Heart left ventricle (tissue), 16 donors: ENCODE measurements at regions not wholly inside any gene's neighbourhood (a gene's known extent, or its start where the extent isn't known, plus 50 kb on each side); places are given as distances from the start of the nearest gene placed in this dataset.

Experiments
- ATAC-seq, 4 donors: fragments of 200-7000 bp; cut with Tn5 transposase; one replicate each; pipeline ENCODE4 v1.9.1; 2020 to 2022; ENCODE audit warnings: moderate library complexity in 4 of 4, mild to moderate bottlenecking in 3 of 4, moderate number of reproducible peaks in 1 of 4
- DNase-seq, 5 donors: peaks; one replicate each; pipeline ENCODE4 v3.0.0-alpha.2; 2020
- H3K27ac ChIP-seq, 12 donors: fragments of 200-600 bp; sonication (generic) in 4 of 12; one replicate each; pipeline versions ENCODE4 v1.5.0 to v1.8.0; 2016 to 2022; ENCODE audit warnings: mild to moderate bottlenecking in 2 of 12
- H3K27me3 ChIP-seq, 9 donors: fragments of 200-600 bp; sonication (generic) in 2 of 9; one replicate each; pipeline versions ENCODE4 v1.5.1 to v1.8.0; 2016 to 2022; ENCODE audit warnings: mild to moderate bottlenecking in 3 of 9
- H3K36me3 ChIP-seq, 9 donors: fragments of 200-600 bp; sonication (generic) in 2 of 9; one replicate each; pipeline versions ENCODE4 v1.5.0 to v1.8.0; 2018 to 2022; ENCODE audit warnings: mild to moderate bottlenecking in 2 of 9
- H3K4me1 ChIP-seq, 12 donors: fragments of 200-600 bp; sonication (generic) in 4 of 12; one replicate each; pipeline versions ENCODE4 v1.5.0 to v1.8.0; 2016 to 2022; ENCODE audit warnings: mild to moderate bottlenecking in 3 of 12
- H3K4me3 ChIP-seq, 12 donors: fragments of 200-600 bp; sonication (generic) in 4 of 12; one replicate each; pipeline versions ENCODE4 v1.5.0 to v1.8.0; 2017 to 2022; ENCODE audit warnings: mild to moderate bottlenecking in 9 of 12, moderate library complexity in 4 of 12
- H3K9me3 ChIP-seq, 12 donors: fragments of 200-600 bp; sonication (generic) in 4 of 12; one replicate each; pipeline versions ENCODE4 v1.5.0 to v1.8.0; 2016 to 2022; ENCODE audit warnings: mild to moderate bottlenecking in 1 of 12
- POLR2A ChIP-seq, 2 donors: fragments of 450-650 bp; IDR thresholded peaks; one replicate each; pipeline ENCODE4 v1.6.1; 2017; ENCODE audit warnings: antibody characterized with exemption in 2 of 2, mild to moderate bottlenecking in 2 of 2, moderate library complexity in 2 of 2
- WGBS, 4 donors: extraction: QIAGEN DNeasy Blood & Tissue Kit in 2 of 4; methylation state at CpG; one replicate each; pipeline versions ENCODE4 v1.1.5 to v1.1.7; 2013 to 2018; 5-methylcytosine and 5-hydroxymethylcytosine counted together
- intact Hi-C, 10 donors: fragments of 100-400 bp; cut with DNase I; formaldehyde crosslinking; loops; one replicate each; pipeline versions ENCODE4 v1.11.1 to v1.14.2; 2022
- TF ChIP-seq, protein P1 (sequence below), 12 donors: fragments of 200-600 bp; sonication (generic) in 4 of 12; IDR thresholded peaks; one replicate each; pipeline versions ENCODE4 v1.5.0 to v1.8.0; 2018 to 2022; ENCODE audit warnings: antibody characterized with exemption in 12 of 12, mild to moderate bottlenecking in 5 of 12
- donor health status: ischemic (EF 13 %, LVEDD 7.1; RV severe dilation, severe dysfunction).
- donor health status: healthy with polysubstance abuse.
- donor health status: DM: no; HTN: yes; CAD: no.
- donor health status: DM: no; HTN: no; CAD: no.
- donor health status: ischemic (EF 25% LVEDD 6.9; RV normal size, moderate dysfunction).
- donor health status: ischemic (EF 25% LVEDD 5.7; RV mildly dilated, moderate dysfunction).
- donor health status: healthy.
- donor health status: DM: yes; HTN: yes; CAD: no.
- donor health status: ischemic (EF 35%, LVEDD 5.7; RV mildly dilated, moderate dysfunction).
- donor health status: nonischemic (EF 11% LVEDD 7.7; RV severe dilation, severe dysfunction).
- donor health status: DM: yes; HTN: yes; CAD: no.
- donor health status: PGD.
- donor health status: ischemic (EF 29% LVEDD 5.4; RV normal size, mild dysfunction).
- donor health status: nonischemic (EF 23%, LVEDD 6.1; RV moderate dilation, normal function).

- TF ChIP-seq, protein P1, sequence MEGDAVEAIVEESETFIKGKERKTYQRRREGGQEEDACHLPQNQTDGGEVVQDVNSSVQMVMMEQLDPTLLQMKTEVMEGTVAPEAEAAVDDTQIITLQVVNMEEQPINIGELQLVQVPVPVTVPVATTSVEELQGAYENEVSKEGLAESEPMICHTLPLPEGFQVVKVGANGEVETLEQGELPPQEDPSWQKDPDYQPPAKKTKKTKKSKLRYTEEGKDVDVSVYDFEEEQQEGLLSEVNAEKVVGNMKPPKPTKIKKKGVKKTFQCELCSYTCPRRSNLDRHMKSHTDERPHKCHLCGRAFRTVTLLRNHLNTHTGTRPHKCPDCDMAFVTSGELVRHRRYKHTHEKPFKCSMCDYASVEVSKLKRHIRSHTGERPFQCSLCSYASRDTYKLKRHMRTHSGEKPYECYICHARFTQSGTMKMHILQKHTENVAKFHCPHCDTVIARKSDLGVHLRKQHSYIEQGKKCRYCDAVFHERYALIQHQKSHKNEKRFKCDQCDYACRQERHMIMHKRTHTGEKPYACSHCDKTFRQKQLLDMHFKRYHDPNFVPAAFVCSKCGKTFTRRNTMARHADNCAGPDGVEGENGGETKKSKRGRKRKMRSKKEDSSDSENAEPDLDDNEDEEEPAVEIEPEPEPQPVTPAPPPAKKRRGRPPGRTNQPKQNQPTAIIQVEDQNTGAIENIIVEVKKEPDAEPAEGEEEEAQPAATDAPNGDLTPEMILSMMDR (IDR thresholded peaks at IDR 0.05): no peak
- no peak overlapping the region for H3K4me3 ChIP-seq
- DNase-seq (no peak), ATAC-seq (no peak)
- WGBS, 4 donors: 60 to 77% (median 66%) methylated on average over 1 of the region's 1 CpG
- intact Hi-C loops: no loop called here
- H3K9me3 ChIP-seq: peaks cover 0 to 17% (median 0%) of the 10 kb centered on the region in 12 donors
- H3K27me3 ChIP-seq: no peaks in the 10 kb centered on the region
- H3K27ac ChIP-seq: no peak overlapping the region
- no peaks in the 10 kb centered on the region for H3K4me1 ChIP-seq
- H3K36me3 ChIP-seq: no peaks in the 10 kb centered on the region
These were observed 507.7 kb upstream of the PRMT6 start for GRCh38 chr1:106548726-106549125.

GRCh38 chr1:106554294-106554693, 502.2 kb upstream of the PRMT6 start:
- intact Hi-C loops: no loop called here
- peaks cover 0 to 9% (median 1%) of the 10 kb centered on the region in 12 donors for H3K9me3 ChIP-seq
- H3K4me1 ChIP-seq: no peaks in the 10 kb centered on the region
- no peak for DNase-seq
- no peaks in the 10 kb centered on the region for H3K27me3 ChIP-seq
- H3K27ac ChIP-seq: no peak overlapping the region
- H3K4me3 ChIP-seq: no peak overlapping the region
- H3K36me3 ChIP-seq: no peaks in the 10 kb centered on the region
- no peak for ATAC-seq
- no peak for TF ChIP-seq POLR2A (IDR thresholded peaks at IDR 0.05)
- TF ChIP-seq, protein P1 (IDR thresholded peaks at IDR 0.05): no peak

- H3K27me3 ChIP-seq: no peaks in the 10 kb centered on the region
- H3K4me1 ChIP-seq: no peaks in the 10 kb centered on the region
- H3K4me3 ChIP-seq: no peak overlapping the region
- TF ChIP-seq, protein P1 (IDR thresholded peaks at IDR 0.05): no peak
- no peak for TF ChIP-seq POLR2A (IDR thresholded peaks at IDR 0.05)
- intact Hi-C loops: no loop called here
- H3K36me3 ChIP-seq: no peaks in the 10 kb centered on the region
- 67 to 100% (median 70%) methylated on average over 1 of the region's 1 CpG for WGBS, 4 donors
- no peak for ATAC-seq
- no peak overlapping the region for H3K27ac ChIP-seq
- no peak for DNase-seq
- H3K9me3 ChIP-seq: peaks cover 0 to 10% (median 1%) of the 10 kb centered on the region in 12 donors
These were observed 500.9 kb upstream of the PRMT6 start for GRCh38 chr1:106555571-106555970.

DNA sequence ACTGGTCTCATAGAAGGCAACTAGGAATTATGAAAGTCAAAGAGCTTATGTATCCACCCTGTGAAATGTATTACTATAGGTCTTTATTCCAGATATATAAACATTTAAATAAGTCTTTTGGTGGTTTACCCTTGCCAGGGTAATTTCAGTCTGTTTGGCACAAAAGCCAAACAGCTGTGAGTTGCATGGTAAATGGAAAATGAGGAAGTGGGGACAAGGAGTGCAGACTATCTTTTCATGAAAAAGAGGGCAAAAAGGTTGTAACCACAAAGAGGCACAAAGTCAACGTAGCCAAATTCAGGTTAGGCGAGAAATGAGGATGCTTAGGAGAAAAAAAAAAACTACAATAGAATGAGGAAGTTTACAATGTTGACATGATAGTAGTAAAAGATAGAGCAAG, 492.3 kb upstream of the PRMT6 start:
- intact Hi-C loops: no loop called here
- WGBS, 4 donors: 72 to 83% (median 82%) methylated on average over 2 of the region's 2 CpGs
- no peaks in the 10 kb centered on the region for H3K27me3 ChIP-seq
- no peaks in the 10 kb centered on the region for H3K36me3 ChIP-seq
- no peak for DNase-seq
- H3K9me3 ChIP-seq: peaks cover 0 to 3% (median 0%) of the 10 kb centered on the region in 12 donors
- TF ChIP-seq, protein P1 (IDR thresholded peaks at IDR 0.05): no peak
- no peak for ATAC-seq
- H3K4me3 ChIP-seq: no peak overlapping the region
- H3K27ac ChIP-seq: no peak overlapping the region
- H3K4me1 ChIP-seq: no peaks in the 10 kb centered on the region
